ENCODE measurements at regions not wholly inside any gene's neighbourhood (a gene's known extent, or its start where the extent isn't known, plus 50 kb on each side); places are given as distances from the start of the nearest gene placed in this dataset.
A peak's percentile ranks its signal among the peaks of the same experiment; 100 is the strongest.

DNA sequence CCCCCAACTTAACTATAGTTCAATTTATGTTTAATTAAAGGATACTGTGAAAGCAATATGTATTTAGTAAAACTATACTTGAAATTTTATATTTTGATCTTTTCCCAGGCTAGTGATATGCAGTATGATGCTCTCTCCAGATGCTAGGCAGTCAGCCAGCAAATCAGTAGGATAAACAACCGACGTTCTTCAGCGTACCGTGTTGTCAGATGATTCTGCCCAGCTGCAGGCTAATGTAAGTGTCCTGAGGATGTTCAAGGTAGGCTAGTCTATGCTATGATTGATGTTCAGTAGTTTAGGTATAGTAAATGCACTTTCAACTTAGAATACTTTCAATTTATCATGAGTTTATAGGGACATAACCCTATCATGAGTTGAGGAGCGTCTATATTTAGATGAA, 762.6 kb downstream of the MRPL39 start:
- Histone ChIP-seq H3K4me1 (ENCODE audit: low read depth, poor library complexity, severe bottlenecking) (no peaks in the 10 kb centered on the region), H4K20me1 (ENCODE audit: insufficient read depth) (no peaks in the 10 kb centered on the region), H3K4me2 (no peak overlapping the region), H3K4me3 (IDR thresholded peaks at IDR 0.05; ENCODE audit: insufficient read depth, low read depth, low read length) (no peak overlapping the region), H2AFZ (ENCODE audit: low read depth) (no peak overlapping the region), H3K27me3 (ENCODE audit: insufficient read depth, low read depth) (no peaks in the 10 kb centered on the region), H3K27ac (no peak overlapping the region), H3K36me3 (ENCODE audit: insufficient read depth) (no peaks in the 10 kb centered on the region), H3K79me2 (ENCODE audit: insufficient read depth, low read depth) (no peaks in the 10 kb centered on the region), H3K9ac (no peak overlapping the region)
- no peak for TF ChIP-seq CTCF (conservative IDR thresholded peaks at IDR 0.05; ENCODE audit: low read depth, low read length)

DNA sequence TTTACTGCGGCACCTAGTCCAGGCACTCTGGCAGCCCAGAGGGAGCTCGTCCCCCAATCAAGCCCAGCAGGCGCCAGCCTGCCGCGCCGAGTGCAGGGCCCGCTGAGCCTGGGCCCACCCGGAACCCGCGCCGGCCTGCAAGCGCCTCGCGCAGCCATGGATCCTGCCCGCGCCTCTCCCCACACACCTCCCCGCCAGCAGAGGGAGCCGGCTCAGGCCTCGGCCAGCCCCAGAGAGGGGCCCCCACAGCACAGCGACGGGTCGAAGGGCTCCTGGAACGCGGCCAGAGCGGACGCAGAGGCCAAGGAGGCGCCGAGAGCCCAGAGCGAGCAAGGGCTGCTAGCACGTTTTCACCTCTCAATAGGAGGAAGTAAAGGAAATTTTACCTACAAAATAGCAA, 767.0 kb downstream of the MRPL39 start:
- no peaks in the 10 kb centered on the region for H3K79me2 ChIP-seq (ENCODE audit: insufficient read depth, low read depth)
- no peak overlapping the region for H3K4me3 ChIP-seq (IDR thresholded peaks at IDR 0.05; ENCODE audit: insufficient read depth, low read depth, low read length)
- H4K20me1 ChIP-seq (ENCODE audit: insufficient read depth), result no peaks in the 10 kb centered on the region
- H3K4me2 ChIP-seq, result no peak overlapping the region
- H3K27ac ChIP-seq, result no peak overlapping the region
- H2AFZ ChIP-seq (ENCODE audit: low read depth), result no peak overlapping the region
- H3K9ac ChIP-seq, result no peak overlapping the region
- no peak for TF ChIP-seq CTCF (conservative IDR thresholded peaks at IDR 0.05; ENCODE audit: low read depth, low read length)
- no peaks in the 10 kb centered on the region for H3K4me1 ChIP-seq (ENCODE audit: low read depth, poor library complexity, severe bottlenecking)
- no peaks in the 10 kb centered on the region for H3K36me3 ChIP-seq (ENCODE audit: insufficient read depth)
- no peaks in the 10 kb centered on the region for H3K27me3 ChIP-seq (ENCODE audit: insufficient read depth, low read depth)

DNA sequence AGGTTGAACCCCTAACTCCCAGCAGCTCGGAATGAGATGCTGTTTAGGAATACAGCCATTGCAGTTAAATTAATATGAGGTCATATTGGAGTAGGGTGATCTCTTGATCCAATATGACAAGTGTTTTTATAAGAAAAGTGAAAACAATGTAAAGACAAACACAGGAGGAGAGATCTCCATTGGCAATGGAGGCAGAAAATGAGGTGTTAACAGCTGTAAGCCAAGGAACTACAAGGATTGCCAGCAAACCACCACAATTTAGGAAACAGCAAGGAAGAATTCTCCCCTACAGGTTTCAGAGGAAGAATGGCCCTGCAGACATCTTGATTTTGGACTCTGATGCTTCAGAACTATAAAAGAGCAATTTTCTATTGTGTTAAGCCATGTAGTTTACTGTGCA, 774.3 kb downstream of the MRPL39 start:
- Histone ChIP-seq H3K79me2 (ENCODE audit: insufficient read depth, low read depth) (no peaks in the 10 kb centered on the region), H3K4me3 (IDR thresholded peaks at IDR 0.05; ENCODE audit: insufficient read depth, low read depth, low read length) (no peak overlapping the region), H3K4me2 (no peak overlapping the region), H3K9ac (no peak overlapping the region), H3K4me1 (ENCODE audit: low read depth, poor library complexity, severe bottlenecking) (no peaks in the 10 kb centered on the region), H4K20me1 (ENCODE audit: insufficient read depth) (no peaks in the 10 kb centered on the region), H3K36me3 (ENCODE audit: insufficient read depth) (no peaks in the 10 kb centered on the region), H3K27me3 (ENCODE audit: insufficient read depth, low read depth) (no peaks in the 10 kb centered on the region), H2AFZ (ENCODE audit: low read depth) (no peak overlapping the region), H3K27ac (no peak overlapping the region)
- no peak for TF ChIP-seq CTCF (conservative IDR thresholded peaks at IDR 0.05; ENCODE audit: low read depth, low read length)

GRCh38 chr21:24829397-24829796, 777.9 kb downstream of the MRPL39 start:
- TF ChIP-seq CTCF (conservative IDR thresholded peaks at IDR 0.05; ENCODE audit: low read depth, low read length), result no peak
- no peak overlapping the region for H3K27ac ChIP-seq
- H3K4me1 ChIP-seq (ENCODE audit: low read depth, poor library complexity, severe bottlenecking), result no peaks in the 10 kb centered on the region
- no peak overlapping the region for H3K9ac ChIP-seq
- 0 out of 2 replicates have a peak overlapping the region, but pooled peaks have one; percentile 5 for H2AFZ ChIP-seq (ENCODE audit: low read depth)
- no peak overlapping the region for H3K4me2 ChIP-seq
- no peaks in the 10 kb centered on the region for H4K20me1 ChIP-seq (ENCODE audit: insufficient read depth)
- no peaks in the 10 kb centered on the region for H3K36me3 ChIP-seq (ENCODE audit: insufficient read depth)
- H3K4me3 ChIP-seq (IDR thresholded peaks at IDR 0.05; ENCODE audit: insufficient read depth, low read depth, low read length), result no peak overlapping the region
- no peaks in the 10 kb centered on the region for H3K79me2 ChIP-seq (ENCODE audit: insufficient read depth, low read depth)
- H3K27me3 ChIP-seq (ENCODE audit: insufficient read depth, low read depth), result no peaks in the 10 kb centered on the region
